HG03060 (cell line): ENCODE measurements at regions not wholly inside any gene's neighbourhood (a gene's known extent, or its start where the extent isn't known, plus 50 kb on each side); places are given as distances from the start of the nearest gene placed in this dataset.

Experiments used
- ATAC-seq: cut with Tn5 transposase; IDR thresholded peaks from one replicate; pipeline ENCODE4 v1.9.1; 2021; ENCODE audit warnings: low read depth, moderate number of reproducible peaks; ENCODE audit not compliant: unreplicated experiment

GRCh38 chr16:50997679-50998078 is 153.4 kb downstream of the SALL1 start:
- no peak for ATAC-seq

- ATAC-seq: no peak
Observed at GRCh38 chr16:50996830-50997186, 154.3 kb downstream of the SALL1 start.

- no peak for ATAC-seq
Observed at GRCh38 chr16:50996166-50996829, 154.8 kb downstream of the SALL1 start.

GRCh38 chr16:50994995-50995394 is 156.1 kb downstream of the SALL1 start:
- no peak for ATAC-seq

- no peak for ATAC-seq
Observed at GRCh38 chr16:50992350-50993032, 158.6 kb downstream of the SALL1 start.

GRCh38 chr16:50991436-50991835 is 159.6 kb downstream of the SALL1 start:
- no peak for ATAC-seq

GRCh38 chr16:50991006-50991405 is 160.1 kb downstream of the SALL1 start:
- ATAC-seq: no peak

GRCh38 chr16:50989047-50989446 is 162.0 kb downstream of the SALL1 start:
- ATAC-seq: no peak

GRCh38 chr16:50988441-50988840 is 162.6 kb downstream of the SALL1 start:
- ATAC-seq: no peak

- no peak for ATAC-seq
Observed at GRCh38 chr16:50986453-50986852, 164.6 kb downstream of the SALL1 start.

GRCh38 chr16:50985733-50986132 is 165.3 kb downstream of the SALL1 start:
- no peak for ATAC-seq

GRCh38 chr16:50984688-50985087 is 166.4 kb downstream of the SALL1 start:
- no peak for ATAC-seq

GRCh38 chr16:50982808-50983207 is 168.3 kb downstream of the SALL1 start:
- ATAC-seq: no peak

- no peak for ATAC-seq
Observed at GRCh38 chr16:50981951-50982350, 169.1 kb downstream of the SALL1 start.

GRCh38 chr16:50980666-50981065 is 170.4 kb downstream of the SALL1 start:
- ATAC-seq: no peak

GRCh38 chr16:50979806-50980620 is 171.1 kb downstream of the SALL1 start:
- no peak for ATAC-seq

GRCh38 chr16:50977138-50977537 is 173.9 kb downstream of the SALL1 start:
- ATAC-seq: no peak

GRCh38 chr16:50974438-50975036 is 176.5 kb downstream of the SALL1 start:
- no peak for ATAC-seq

GRCh38 chr16:50972876-50973275 is 178.2 kb downstream of the SALL1 start:
- ATAC-seq: no peak

- no peak for ATAC-seq
Observed at GRCh38 chr16:50970281-50970680, 180.8 kb downstream of the SALL1 start.
